ENCODE measurements at regions not wholly inside any gene's neighbourhood (a gene's known extent, or its start where the extent isn't known, plus 50 kb on each side); places are given as distances from the start of the nearest gene placed in this dataset.

GRCh38 chr13:34506796-34507195 is 435.3 kb upstream of the NBEA start:
- no peak for DNase-seq

GRCh38 chr13:34507630-34508029 is 434.4 kb upstream of the NBEA start:
- DNase-seq: no peak

- no peak for DNase-seq
These were observed 429.3 kb upstream of the NBEA start for GRCh38 chr13:34512817-34513216.

- no peak for DNase-seq
These were observed 428.5 kb upstream of the NBEA start for GRCh38 chr13:34513526-34513925.

- no peak for DNase-seq
These were observed 426.9 kb upstream of the NBEA start for GRCh38 chr13:34515201-34515600.

- DNase-seq: peak; percentile 83 to 97
These were observed 420.9 kb upstream of the NBEA start for GRCh38 chr13:34521171-34521570.

GRCh38 chr13:34522808-34523207 is 419.3 kb upstream of the NBEA start:
- no peak for DNase-seq

GRCh38 chr13:34523406-34523805 is 418.7 kb upstream of the NBEA start:
- DNase-seq: no peak

- DNase-seq: no peak
These were observed 408.1 kb upstream of the NBEA start for GRCh38 chr13:34533941-34534340.

GRCh38 chr13:34542321-34542720 is 399.7 kb upstream of the NBEA start:
- no peak for DNase-seq

GRCh38 chr13:34543836-34544235 is 398.2 kb upstream of the NBEA start:
- no peak for DNase-seq

GRCh38 chr13:34545461-34545860 is 396.6 kb upstream of the NBEA start:
- DNase-seq: no peak

- no peak for DNase-seq
These were observed 395.5 kb upstream of the NBEA start for GRCh38 chr13:34546344-34547250.

- no peak for DNase-seq
These were observed 394.1 kb upstream of the NBEA start for GRCh38 chr13:34547929-34548328.

- no peak for DNase-seq
These were observed 388.7 kb upstream of the NBEA start for GRCh38 chr13:34553376-34553775.

- no peak for DNase-seq
These were observed 386.1 kb upstream of the NBEA start for GRCh38 chr13:34555988-34556387.

GRCh38 chr13:34561033-34561432 is 381.0 kb upstream of the NBEA start:
- no peak for DNase-seq

GRCh38 chr13:34567597-34567996 is 374.5 kb upstream of the NBEA start:
- DNase-seq: no peak

- DNase-seq: peak; percentile 17 to 60
These were observed 371.2 kb upstream of the NBEA start for GRCh38 chr13:34570698-34571353.

GRCh38 chr13:34571716-34572115 is 370.4 kb upstream of the NBEA start:
- peak; percentile 85 to 94 for DNase-seq

GRCh38 chr13:34577051-34577450 is 365.0 kb upstream of the NBEA start:
- DNase-seq: no peak

GRCh38 chr13:34578471-34578870 is 363.6 kb upstream of the NBEA start:
- no peak for DNase-seq

GRCh38 chr13:34578917-34579316 is 363.2 kb upstream of the NBEA start:
- DNase-seq: no peak

GRCh38 chr13:34583181-34583580 is 358.9 kb upstream of the NBEA start:
- DNase-seq: no peak
